NCI-H1105 treated with DMSO at 0.1 percent for 48 hours (cell line): ENCODE measurements at regions not wholly inside any gene's neighbourhood (a gene's known extent, or its start where the extent isn't known, plus 50 kb on each side); places are given as distances from the start of the nearest gene placed in this dataset.

Experiments
- DNase-seq: peaks from one replicate; lab custom pipeline; 2025; lab: John Stamatoyannopoulos, UW

DNA sequence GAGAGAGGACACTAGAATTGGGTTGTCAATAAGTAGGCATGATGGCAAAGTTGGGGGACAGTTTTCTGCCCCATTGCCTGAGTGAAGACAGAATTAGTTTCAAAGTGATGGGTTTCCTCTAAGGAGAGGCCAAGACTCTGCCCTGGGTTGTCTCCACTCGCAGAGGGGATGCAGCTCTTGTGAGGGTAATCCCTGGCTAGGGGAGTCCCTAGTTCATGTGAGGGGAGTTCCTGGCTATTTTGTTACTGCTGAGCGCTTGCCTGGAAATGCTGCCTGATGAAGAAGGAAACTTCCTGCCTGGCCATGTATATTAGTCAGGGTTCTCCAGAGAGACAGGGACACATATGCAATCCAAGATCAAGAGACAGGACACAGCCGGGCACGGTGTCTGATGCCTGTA, 501.5 kb downstream of the BCL11A start:
- DNase-seq = no peak

DNA sequence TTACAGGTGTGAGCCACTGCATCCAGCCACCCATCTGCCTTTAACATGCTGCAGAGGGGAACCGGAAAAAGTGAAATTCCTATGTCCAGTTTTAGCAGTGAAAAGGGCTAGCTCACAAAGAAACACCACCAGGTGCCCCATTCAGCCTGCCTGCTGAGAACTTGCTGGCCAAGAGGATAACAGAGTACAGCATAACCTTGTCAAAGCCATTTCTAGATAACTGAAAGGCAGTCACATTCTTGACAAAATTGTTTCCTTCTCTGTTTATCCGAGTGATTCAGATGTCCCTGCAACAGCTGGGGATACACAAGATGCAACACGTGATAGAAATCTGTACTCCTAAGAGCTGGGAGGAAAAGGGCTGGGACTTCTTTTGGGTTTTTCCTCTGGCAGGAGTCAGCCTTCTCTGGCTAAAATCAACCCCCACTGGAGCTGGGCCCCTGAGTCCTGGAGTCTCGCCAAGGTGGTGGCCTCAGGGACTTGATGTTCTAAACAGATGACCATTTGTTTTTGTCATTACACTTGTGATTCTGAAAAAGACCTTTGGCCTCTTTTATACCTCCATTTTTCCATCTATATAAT, 505.4 kb downstream of the BCL11A start:
- DNase-seq = no peak

DNA sequence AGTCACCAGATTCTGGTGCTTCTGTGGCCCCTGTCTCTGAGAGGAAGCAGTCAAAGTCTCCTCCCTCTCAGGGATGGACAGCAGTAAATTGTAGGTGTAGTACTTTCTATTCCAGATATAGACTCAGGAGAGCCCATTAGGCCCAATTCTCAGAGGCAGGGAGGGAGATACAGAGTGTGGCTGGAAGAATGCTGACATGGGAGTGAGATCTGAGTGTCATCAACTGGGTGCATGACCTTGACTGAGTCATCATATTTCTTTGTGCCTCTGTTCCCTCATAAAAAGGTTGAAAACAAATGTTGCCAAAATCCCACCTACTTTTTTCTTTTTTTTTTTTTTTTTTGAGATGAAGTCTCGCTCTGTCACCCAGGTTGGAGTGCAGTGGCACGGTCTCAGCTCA, 506.1 kb downstream of the BCL11A start:
- no peak for DNase-seq

DNA sequence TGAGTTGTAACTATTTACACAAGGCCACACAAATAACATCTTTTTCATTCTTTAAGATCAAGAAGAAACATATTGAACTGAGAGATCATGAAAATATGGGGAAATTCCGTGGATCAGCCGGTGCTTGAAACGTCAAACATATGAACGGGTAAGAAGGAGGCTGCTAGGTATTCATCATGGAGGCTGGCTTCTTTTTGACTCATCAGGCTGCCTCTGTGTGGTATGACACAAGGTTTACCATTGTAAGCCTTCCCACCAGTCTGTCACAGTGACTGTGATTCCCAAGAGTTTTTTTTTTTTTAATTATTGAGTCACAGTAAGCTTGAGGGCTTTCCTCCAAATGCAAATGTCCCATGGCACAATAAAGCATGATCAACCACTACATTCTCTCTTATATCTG, 506.9 kb downstream of the BCL11A start:
- DNase-seq = no peak

DNA sequence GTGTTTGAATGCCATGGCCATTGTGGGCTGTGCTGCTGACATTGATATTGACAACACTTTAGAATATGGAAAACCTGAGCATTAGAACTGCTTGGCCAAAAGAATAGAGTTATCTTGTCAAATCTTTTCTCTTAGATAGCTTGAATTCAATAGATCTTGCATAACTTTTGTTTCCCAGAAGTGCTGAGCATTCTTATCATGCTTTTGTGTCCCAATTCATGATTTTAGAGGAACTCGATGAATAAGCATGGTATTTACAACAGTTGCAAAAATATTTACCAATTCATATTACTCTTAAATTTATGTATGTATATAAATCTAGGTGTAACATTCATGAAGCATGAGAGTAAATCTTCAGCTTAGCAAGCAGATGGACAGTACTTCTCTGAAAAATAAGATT, 508.0 kb downstream of the BCL11A start:
- no peak for DNase-seq

DNA sequence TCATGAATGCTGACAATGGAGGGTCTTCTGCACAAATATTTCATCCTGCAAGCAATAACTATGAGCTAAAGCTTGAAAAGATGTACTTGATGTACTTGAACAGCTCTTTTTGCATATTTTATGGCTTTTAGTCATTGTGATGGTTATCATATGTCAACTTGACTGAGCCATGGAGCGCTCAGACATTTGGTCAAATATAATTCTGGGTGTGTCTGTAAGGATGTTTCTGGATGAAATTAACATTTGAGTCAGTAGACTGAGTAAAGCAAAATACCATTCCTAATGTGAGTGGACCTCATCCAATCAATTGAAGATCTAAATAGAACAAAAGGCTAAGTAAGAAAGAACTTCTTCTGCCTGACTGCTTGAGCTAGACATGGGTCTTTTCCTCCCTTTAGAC, 509.0 kb downstream of the BCL11A start:
- DNase-seq = no peak

DNA sequence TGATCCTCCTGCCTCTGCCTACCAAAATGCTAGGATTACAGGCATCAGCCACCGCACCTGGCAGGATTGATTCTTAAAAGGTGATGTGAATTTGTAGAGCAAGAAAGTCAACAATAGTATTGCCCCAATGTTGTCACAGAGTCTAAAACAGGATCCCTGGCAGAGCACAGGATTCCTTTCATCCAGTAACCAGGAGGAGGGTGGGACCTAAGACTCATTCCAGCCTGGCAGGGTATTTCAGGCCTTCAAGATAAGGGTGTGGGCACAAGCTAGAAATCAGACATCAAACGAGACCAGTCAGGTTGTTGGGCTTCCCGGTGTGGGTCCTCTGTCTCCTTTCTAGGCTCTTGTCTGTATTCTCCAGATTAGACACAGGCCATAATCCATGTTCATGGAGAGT, 511.4 kb downstream of the BCL11A start:
- no peak for DNase-seq

DNA sequence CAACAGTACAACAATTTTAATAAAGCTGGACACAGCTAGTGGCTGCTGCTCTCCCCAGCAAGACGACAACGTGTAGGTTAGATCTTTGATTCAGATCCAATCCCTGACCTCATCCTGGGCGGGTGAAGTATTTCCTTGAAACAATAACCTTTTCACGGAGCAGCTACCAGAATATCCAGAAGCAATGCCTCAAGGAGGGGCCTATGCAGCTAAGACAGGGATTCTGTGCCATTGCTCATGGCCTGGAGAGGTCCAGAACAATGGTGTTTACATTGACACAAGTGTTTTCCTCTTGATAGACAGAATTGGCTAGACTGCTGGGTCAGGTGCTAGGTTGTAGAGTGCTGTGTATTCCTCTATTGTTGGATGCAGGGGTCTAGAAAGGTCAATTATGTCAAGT, 520.1 kb downstream of the BCL11A start:
- no peak for DNase-seq

DNA sequence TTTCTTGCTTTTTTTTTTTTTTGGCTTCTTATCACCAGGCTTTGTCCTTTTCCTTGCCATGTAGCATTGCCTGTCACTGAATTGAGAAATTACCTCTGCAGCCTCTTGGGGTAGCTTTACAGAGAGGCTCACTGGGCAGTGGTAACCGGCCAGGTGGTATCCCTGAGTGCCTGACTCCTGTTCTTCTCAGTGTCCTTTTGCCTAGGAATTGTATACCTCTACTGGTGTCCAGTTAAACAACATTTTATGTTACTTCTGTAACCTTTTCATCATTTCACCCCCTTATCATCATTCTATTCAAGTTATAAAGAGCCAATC, 523.9 kb downstream of the BCL11A start:
- DNase-seq = no peak

DNA sequence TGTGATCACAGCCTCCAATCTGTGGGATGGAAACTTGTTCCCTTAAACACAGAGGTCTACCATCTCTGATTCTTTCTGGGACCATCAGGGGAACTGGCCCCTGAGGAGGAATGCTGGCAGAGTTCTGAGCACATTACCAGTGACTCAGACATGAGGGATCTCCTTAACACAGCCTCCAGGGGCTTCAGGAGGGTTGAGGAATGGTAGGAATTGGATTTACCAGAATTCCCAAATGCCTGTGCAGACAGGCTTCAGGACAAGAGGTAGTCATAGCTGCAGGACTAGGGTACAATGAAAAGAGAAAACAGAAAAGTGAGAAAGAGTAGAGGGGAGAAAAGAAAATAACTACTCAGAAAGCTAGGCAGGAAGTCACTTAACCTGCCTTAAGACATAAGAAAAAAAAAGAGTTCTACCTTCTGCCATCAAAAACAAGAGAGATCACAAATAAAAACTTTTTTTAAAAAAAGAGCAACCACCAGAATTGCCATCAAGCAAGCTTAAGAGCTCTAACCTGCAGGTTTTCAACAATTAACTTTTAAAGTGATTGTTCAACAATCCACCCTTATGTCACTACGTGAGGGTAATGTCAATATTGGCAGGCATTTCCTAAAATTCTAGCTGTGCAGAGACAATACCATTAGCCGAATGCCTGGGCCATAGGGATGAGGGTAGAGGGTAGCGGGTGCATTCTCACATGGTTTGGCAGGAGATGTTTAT, 524.4 kb downstream of the BCL11A start:
- no peak for DNase-seq

DNA sequence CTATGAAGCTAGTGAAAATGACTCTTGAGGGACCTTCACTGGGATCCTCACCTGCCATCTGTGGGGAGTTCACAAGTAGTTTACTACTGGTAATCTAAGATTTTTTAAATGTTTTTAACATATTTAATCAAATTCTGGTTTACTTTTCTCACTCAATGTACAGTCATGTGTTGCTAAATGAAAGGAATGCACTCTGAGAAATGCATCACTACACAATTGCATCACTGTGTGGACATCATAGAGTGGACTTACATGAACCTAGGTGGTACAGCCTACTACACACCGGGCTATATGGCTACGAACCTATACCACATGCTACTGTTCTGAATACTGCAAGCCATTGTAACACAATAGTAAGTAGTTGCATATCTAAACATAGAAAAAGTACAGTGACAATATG, 528.0 kb downstream of the BCL11A start:
- no peak for DNase-seq

DNA sequence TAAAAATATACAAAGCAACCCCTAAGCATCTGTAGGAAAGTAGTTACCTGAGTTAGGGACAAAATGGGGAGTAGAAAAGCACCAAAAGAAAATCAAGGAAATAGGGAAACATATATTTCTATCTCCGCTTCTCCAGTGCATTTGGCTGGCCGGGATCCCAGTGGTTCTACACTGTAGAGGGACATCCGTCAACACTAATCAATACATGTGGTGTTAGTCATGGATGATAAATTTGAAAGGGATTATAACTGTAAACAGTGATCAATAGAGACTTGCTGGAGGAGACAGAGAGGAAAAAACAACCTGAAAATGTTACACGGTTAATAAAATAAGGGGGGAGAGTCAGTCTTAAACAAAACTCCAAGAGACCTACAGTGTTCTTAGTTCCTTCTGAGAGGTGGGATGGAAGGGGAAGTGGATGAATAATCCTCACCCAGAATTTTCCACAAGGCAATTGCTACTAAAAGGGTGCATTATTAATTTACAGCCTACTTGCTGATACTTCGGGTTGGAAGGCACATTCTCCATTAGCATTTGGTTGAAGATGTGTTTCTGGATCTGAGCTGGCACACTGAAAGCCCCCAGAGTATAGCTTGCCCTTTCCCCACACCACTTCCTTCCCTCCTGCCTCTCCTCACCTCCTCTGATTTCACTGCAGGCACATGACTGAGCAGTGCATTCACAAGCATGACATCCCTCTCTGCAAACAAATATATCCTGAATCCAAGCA, 530.0 kb downstream of the BCL11A start:
- no peak for DNase-seq

DNA sequence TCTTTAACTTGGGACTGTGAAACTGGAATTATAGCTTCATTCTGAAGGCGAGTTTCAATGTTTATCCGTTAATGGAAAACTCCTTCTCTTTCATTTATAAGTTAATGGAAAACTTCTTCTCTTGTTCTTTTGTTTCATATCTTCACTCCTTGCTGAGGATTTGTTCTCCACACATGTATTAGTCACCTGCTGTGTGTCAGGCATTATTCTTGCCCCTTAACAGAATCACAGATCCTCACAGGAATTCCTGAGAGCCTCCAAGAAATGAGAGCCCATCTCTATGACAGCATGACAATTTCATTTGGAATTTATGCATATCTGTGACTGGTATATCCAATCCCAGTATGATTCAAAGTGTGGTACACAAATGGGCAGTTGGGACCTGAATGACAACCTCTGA, 545.8 kb downstream of the BCL11A start:
- DNase-seq = no peak

DNA sequence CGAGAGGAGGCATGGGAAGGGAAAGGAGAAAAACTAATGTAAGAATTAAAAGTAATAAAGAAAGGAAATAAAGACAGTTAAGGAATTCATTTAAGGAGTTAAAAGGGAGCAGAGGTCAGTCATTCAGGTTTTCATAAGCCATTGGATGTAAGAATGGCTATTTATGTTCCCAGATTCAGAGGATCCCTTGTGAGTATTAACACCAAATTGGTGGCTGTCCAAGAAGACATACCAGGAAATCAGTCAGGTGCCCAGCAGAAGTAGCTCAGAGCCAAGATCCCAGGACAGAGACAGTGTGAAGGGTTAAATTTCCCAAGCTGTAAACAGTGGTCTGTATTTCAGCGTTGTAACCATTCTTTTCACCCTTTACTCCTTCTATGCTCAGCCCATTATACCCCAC, 550.4 kb downstream of the BCL11A start:
- DNase-seq = no peak

DNA sequence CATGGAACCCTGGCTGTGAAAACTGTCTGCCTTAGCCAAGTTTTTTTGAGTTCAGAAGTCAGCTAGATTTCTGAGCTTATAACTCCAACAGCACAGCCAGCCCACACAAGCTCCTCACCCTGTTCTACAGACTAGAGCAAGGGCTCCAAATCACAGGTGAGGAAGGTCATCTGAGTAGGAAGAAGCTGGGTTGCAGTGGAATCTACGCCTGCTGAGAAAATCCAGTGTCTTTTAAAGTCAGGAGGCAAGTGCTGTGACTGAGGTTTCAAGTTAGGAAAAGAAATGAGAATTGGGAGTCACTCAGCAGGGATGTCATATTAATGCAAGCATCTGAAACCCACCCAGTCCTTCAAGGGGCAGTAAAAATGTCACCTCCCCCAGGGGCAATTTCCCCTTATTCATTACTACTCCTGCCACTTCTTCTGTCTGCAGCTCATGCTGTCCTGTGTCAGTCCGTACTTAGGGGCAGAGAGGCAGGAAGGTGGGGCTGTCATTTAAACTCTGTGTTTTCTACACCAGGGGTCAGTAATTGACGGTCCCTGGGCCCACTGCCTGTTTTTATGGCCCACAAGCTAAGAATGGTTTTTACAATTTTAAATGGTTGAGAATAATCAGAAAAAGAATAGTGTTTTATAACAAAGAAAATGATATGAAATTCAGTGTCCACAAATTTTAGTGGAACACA, 551.1 kb downstream of the BCL11A start:
- no peak for DNase-seq

DNA sequence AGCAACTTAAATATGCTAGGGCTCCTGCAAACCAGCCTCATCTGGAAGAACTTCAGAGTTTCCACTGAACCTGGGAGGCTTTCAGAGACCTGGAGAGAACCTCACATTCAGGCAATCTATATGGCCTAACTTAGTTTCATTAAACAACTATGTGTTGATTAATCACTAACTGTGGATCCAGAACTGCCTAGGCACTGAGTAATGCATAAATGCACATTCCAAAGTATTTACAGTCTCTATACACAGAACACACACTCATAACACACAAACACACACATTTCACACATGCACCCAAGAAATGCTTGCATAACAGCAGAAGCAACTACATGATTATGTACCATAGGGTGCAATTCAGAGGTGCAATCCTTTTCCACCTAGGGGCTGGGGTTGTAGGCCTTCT, 552.8 kb downstream of the BCL11A start:
- no peak for DNase-seq

DNA sequence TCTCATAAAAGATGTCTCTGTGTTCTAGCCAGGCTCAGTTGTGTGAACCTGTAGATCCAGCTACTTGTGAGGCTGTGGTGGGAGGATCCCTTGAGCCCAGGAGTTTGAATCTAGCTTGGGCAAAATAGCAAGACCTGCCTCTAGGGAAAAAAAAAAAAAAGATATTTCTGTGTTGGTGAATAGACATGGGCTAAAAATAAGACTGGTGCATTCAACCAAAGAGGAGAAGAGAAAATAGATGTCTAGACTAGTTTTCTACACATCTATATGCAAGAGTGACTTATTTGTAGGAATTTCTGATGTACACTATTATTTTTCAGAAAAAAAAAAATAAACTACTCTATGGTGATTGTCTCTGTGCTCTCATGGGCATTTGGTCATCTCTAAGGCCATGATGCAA, 555.1 kb downstream of the BCL11A start:
- no peak for DNase-seq

DNA sequence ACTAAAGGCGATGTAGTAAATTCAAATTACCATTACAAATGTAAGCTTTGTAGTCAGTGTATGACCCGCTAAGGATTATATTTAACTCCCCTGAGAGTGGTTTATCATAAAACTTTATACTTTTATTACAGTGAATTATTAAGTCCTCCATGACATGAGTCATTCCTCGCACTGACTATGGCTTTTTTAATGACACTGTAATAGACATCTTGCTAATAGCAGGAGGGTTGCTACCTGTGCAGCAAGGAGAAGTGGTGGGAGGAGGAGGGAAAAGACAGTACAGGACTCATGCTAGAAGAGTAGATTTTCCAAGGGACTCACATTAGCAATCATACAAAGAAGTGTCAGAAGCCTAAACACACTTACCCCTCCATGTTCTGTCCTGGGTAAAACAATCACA, 556.1 kb downstream of the BCL11A start:
- no peak for DNase-seq

DNA sequence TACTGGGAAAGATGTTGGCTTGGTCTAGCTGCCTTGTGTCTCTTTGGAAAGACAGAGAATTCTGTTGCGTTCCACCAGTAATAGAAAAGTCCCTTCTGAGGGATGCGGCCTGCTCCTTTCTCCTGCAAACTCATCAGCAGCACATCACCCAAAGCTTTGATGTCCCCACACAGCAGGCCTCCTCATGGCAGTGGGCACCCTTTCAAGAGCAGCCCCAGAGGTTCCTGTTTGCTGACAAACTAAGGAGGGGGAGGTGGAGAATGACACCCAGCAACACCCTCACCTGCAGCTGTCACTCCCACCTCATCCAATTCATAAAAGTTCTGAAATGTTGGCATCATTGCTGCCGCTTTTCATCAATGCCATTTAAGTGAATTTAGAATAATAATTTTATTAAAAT, 556.6 kb downstream of the BCL11A start:
- DNase-seq = no peak

DNA sequence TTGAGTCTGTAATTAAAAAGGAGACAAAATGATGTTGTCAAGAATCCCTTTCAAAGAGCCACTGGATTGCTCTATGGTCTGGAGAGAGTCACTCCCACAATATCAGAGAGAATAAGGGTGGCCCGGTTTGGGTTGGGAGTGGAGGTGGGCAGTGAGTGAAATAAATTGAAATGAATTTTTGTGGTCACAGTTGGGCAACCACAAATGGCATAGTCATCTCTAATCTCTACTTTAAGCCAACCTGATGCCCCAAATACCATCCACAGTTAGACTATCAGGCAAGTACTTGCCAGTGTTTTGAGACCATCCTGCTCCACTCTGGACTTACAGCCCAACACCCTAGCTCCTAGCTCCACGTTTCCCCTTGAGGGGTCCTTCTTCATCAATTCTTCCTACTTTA, 559.7 kb downstream of the BCL11A start:
- DNase-seq = no peak

DNA sequence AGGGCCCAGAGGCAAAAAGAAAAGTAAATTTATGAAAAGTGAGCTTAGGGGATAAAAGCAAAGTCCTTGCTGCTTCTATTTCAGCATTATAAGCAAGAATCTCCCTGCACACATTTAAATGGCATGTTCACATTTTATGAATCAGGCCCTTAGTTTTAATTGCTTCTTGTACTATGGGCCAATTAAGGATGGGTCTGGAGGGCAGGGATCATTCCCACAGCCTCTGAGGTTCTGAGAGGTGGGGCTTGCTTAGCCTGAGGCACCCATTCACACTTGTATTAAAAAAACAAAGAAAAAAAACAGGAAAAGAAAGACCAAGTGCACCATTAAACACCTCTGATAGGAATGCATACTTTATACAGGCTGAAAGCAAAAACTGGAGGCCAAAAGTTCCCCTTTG, 565.1 kb downstream of the BCL11A start:
- DNase-seq = no peak

DNA sequence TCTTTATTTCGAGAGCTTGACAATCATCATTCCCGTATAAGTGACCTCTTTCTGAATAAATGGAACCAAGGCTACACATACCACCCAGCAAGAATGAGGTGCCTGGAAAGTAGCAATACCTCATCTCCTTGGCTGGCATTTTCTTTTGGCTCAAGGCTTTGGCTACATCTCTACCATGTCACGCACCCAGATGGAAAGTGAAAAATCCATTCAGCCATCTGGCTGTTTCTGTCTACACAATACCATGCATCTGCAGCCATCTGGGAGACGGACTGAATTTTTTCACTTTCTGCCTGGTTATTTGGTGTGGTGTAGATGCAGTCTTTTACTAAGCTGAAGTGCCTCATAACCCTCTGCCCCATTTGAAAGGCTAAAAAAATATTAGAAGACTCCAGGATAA, 566.9 kb downstream of the BCL11A start:
- DNase-seq = no peak

DNA sequence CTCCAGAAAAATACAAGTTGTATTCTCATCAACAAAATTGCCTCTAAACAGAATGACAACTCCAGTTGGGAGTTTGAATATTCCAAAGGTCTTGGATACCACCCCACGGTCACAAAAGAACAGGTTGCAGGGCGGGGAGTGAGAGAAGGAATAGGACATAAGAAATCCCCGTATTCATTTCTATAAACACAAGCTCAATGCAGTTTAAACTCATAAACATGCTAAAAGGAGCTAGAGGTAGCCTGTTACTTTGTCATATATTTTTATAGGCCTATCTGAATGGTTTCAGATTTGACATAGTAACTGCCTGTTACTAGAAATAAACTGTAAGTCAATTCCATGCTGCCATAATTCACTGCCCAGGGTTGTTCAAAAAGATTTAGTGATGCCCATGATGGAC, 567.5 kb downstream of the BCL11A start:
- DNase-seq = no peak
